ENCODE measurements at regions not wholly inside any gene's neighbourhood (a gene's known extent, or its start where the extent isn't known, plus 50 kb on each side); places are given as distances from the start of the nearest gene placed in this dataset.

DNA sequence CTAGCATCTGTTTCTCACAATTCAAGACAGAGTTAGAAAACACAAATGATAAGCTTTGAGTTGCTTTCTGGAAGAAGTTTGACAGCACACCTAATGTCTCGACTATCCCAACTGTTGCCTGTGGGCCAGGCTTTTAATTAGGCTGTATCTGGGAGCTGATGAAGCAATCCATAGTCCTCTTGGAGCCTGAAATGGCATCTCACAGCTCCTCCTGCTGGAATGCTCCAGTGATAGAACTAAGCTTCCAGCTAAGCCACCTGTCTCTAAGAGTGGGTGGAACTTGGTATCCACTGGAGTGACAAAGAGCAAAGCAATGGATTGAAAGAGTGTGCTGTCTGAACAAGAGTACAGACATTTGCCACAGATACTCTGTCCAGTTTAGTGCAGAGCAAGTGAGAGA lies 605.3 kb upstream of the NR5A2 start:
- Histone ChIP-seq H3K4me3 (ENCODE audit: insufficient read depth, low read depth, low read length) (no peak overlapping the region), H3K9me3 (ENCODE audit: control insufficient read depth, low read length) (no peaks in the 10 kb centered on the region), H3K4me1 (ENCODE audit: control insufficient read depth, insufficient read depth, low read length) (no peaks in the 10 kb centered on the region), H3K27me3 (ENCODE audit: control insufficient read depth, insufficient read depth, low read length, poor library complexity, severe bottlenecking) (no peaks in the 10 kb centered on the region), H3K36me3 (ENCODE audit: control insufficient read depth, insufficient read depth, low read length) (no peaks in the 10 kb centered on the region), H3K27ac (ENCODE audit: insufficient read depth, low read depth, low read length, poor library complexity, severe bottlenecking) (no peak overlapping the region)
- 88 to 92% methylated on average over 1 of the region's 1 CpG for WGBS, 2 experiments

GRCh38 chr1:199447906-199448305 lies 579.6 kb upstream of the NR5A2 start:
- no peak overlapping the region for H3K27ac ChIP-seq (ENCODE audit: insufficient read depth, low read depth, low read length, poor library complexity, severe bottlenecking)
- no peaks in the 10 kb centered on the region for H3K27me3 ChIP-seq (ENCODE audit: control insufficient read depth, insufficient read depth, low read length, poor library complexity, severe bottlenecking)
- no peaks in the 10 kb centered on the region for H3K4me1 ChIP-seq (ENCODE audit: control insufficient read depth, insufficient read depth, low read length)
- H3K4me3 ChIP-seq (ENCODE audit: insufficient read depth, low read depth, low read length), result no peak overlapping the region
- no peaks in the 10 kb centered on the region for H3K9me3 ChIP-seq (ENCODE audit: control insufficient read depth, low read length)
- WGBS, 2 experiments, result 84 to 85% methylated on average over 4 of the region's 4 CpGs
- no peaks in the 10 kb centered on the region for H3K36me3 ChIP-seq (ENCODE audit: control insufficient read depth, insufficient read depth, low read length)

DNA sequence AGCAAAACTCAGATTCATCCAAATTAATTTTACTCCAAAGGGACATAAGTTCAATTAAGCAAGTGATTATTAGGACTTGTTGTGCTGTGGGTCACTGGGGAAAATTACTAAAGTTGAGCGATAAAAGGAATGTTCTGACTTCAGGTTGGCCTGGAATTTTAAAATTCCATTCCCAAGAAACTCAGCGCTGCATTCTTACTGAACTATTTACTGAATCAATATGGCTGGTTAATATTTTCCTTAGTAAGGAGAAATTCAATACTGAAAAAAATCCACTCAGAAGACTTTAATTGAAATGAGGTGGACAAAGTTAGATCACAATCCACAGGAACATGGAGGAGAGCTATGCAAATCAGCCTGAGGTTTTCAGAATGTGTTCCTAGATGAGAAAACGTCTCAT lies 578.9 kb upstream of the NR5A2 start:
- H3K36me3 ChIP-seq (ENCODE audit: control insufficient read depth, insufficient read depth, low read length), result no peaks in the 10 kb centered on the region
- H3K4me1 ChIP-seq (ENCODE audit: control insufficient read depth, insufficient read depth, low read length), result no peaks in the 10 kb centered on the region
- 93 to 100% methylated on average over 2 to 3 of the region's 3 CpGs for WGBS, 2 experiments
- H3K27ac ChIP-seq (ENCODE audit: insufficient read depth, low read depth, low read length, poor library complexity, severe bottlenecking), result no peak overlapping the region
- H3K4me3 ChIP-seq (ENCODE audit: insufficient read depth, low read depth, low read length), result no peak overlapping the region
- H3K9me3 ChIP-seq (ENCODE audit: control insufficient read depth, low read length), result no peaks in the 10 kb centered on the region
- H3K27me3 ChIP-seq (ENCODE audit: control insufficient read depth, insufficient read depth, low read length, poor library complexity, severe bottlenecking), result no peaks in the 10 kb centered on the region

- Histone ChIP-seq H3K9me3 (ENCODE audit: control insufficient read depth, low read length) (no peaks in the 10 kb centered on the region), H3K4me3 (ENCODE audit: insufficient read depth, low read depth, low read length) (no peak overlapping the region), H3K27ac (ENCODE audit: insufficient read depth, low read depth, low read length, poor library complexity, severe bottlenecking) (no peak overlapping the region), H3K27me3 (ENCODE audit: control insufficient read depth, insufficient read depth, low read length, poor library complexity, severe bottlenecking) (no peaks in the 10 kb centered on the region), H3K4me1 (ENCODE audit: control insufficient read depth, insufficient read depth, low read length) (no peaks in the 10 kb centered on the region), H3K36me3 (ENCODE audit: control insufficient read depth, insufficient read depth, low read length) (no peaks in the 10 kb centered on the region)
- 88 to 90% methylated on average over 3 of the region's 3 CpGs for WGBS, 2 experiments
Observed at GRCh38 chr1:199449221-199449620, 578.3 kb upstream of the NR5A2 start.

GRCh38 chr1:199449681-199450080 lies 577.8 kb upstream of the NR5A2 start:
- H3K27me3 ChIP-seq (ENCODE audit: control insufficient read depth, insufficient read depth, low read length, poor library complexity, severe bottlenecking), result no peaks in the 10 kb centered on the region
- H3K4me1 ChIP-seq (ENCODE audit: control insufficient read depth, insufficient read depth, low read length), result no peaks in the 10 kb centered on the region
- no peaks in the 10 kb centered on the region for H3K36me3 ChIP-seq (ENCODE audit: control insufficient read depth, insufficient read depth, low read length)
- H3K27ac ChIP-seq (ENCODE audit: insufficient read depth, low read depth, low read length, poor library complexity, severe bottlenecking), result no peak overlapping the region
- WGBS, 2 experiments, result 72% methylated on average over 2 of the region's 2 CpGs
- no peaks in the 10 kb centered on the region for H3K9me3 ChIP-seq (ENCODE audit: control insufficient read depth, low read length)
- no peak overlapping the region for H3K4me3 ChIP-seq (ENCODE audit: insufficient read depth, low read depth, low read length)

- H3K27me3 ChIP-seq (ENCODE audit: control insufficient read depth, insufficient read depth, low read length, poor library complexity, severe bottlenecking), result no peaks in the 10 kb centered on the region
Observed at GRCh38 chr1:199452627-199453026, 574.9 kb upstream of the NR5A2 start.

DNA sequence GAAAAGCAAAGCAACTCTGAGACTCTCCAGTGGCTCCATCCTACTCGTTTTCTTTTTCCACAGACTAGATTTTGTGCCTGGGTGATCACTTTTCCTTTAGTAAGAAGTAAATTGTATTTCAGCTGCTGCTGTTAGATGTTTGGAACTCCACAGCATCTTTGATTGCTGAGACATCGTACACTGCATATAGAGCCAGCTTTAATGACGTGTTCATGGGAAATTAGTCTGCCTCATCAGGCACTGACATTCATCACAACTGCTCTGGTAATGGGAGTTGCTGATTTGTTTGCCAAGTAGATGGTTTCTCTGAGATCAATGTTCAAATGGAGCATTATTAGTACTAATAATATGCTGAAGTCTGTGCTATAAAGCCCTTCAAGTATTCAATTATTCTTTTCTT lies 573.8 kb upstream of the NR5A2 start:
- 84 to 95% methylated on average over 3 of the region's 3 CpGs for WGBS, 2 experiments
- Histone ChIP-seq H3K27me3 (ENCODE audit: control insufficient read depth, insufficient read depth, low read length, poor library complexity, severe bottlenecking) (no peaks in the 10 kb centered on the region), H3K9me3 (ENCODE audit: control insufficient read depth, low read length) (no peaks in the 10 kb centered on the region), H3K36me3 (ENCODE audit: control insufficient read depth, insufficient read depth, low read length) (no peaks in the 10 kb centered on the region), H3K4me1 (ENCODE audit: control insufficient read depth, insufficient read depth, low read length) (no peaks in the 10 kb centered on the region), H3K4me3 (ENCODE audit: insufficient read depth, low read depth, low read length) (no peak overlapping the region), H3K27ac (ENCODE audit: insufficient read depth, low read depth, low read length, poor library complexity, severe bottlenecking) (no peak overlapping the region)

More at GRCh38 chr1:199452627-199453026, 574.9 kb upstream of the NR5A2 start:
- Histone ChIP-seq H3K27ac (ENCODE audit: insufficient read depth, low read depth, low read length, poor library complexity, severe bottlenecking) (no peak overlapping the region), H3K4me1 (ENCODE audit: control insufficient read depth, insufficient read depth, low read length) (no peaks in the 10 kb centered on the region), H3K36me3 (ENCODE audit: control insufficient read depth, insufficient read depth, low read length) (no peaks in the 10 kb centered on the region), H3K9me3 (ENCODE audit: control insufficient read depth, low read length) (no peaks in the 10 kb centered on the region), H3K4me3 (ENCODE audit: insufficient read depth, low read depth, low read length) (no peak overlapping the region)
- 59 to 67% methylated on average over 1 to 2 of the region's 2 CpGs for WGBS, 2 experiments

DNA sequence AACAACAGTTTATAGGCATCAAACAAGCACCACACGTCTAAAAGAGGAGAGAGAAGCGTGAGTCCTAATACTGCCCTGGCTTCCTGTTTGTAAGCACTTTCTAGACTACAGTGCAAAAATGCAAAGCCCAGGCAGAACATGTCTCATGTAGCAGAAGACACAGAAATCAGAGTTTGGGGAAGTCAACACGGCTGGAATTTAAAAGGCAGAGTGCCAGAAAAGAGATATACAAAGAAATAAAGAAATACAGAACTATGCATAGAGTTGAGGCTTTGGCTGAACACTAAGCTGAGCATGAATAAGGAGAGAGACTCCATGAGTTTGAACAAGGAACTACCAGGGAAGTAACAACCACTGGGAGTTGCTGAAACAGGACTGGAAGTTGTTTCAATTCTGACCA lies 566.6 kb upstream of the NR5A2 start:
- no peak overlapping the region for H3K4me3 ChIP-seq (ENCODE audit: insufficient read depth, low read depth, low read length)
- no peaks in the 10 kb centered on the region for H3K27me3 ChIP-seq (ENCODE audit: control insufficient read depth, insufficient read depth, low read length, poor library complexity, severe bottlenecking)
- no peak overlapping the region for H3K27ac ChIP-seq (ENCODE audit: insufficient read depth, low read depth, low read length, poor library complexity, severe bottlenecking)
- H3K36me3 ChIP-seq (ENCODE audit: control insufficient read depth, insufficient read depth, low read length), result no peaks in the 10 kb centered on the region
- WGBS, 2 experiments, result 84 to 93% methylated on average over 3 of the region's 3 CpGs
- H3K9me3 ChIP-seq (ENCODE audit: control insufficient read depth, low read length), result no peaks in the 10 kb centered on the region
- H3K4me1 ChIP-seq (ENCODE audit: control insufficient read depth, insufficient read depth, low read length), result no peaks in the 10 kb centered on the region

DNA sequence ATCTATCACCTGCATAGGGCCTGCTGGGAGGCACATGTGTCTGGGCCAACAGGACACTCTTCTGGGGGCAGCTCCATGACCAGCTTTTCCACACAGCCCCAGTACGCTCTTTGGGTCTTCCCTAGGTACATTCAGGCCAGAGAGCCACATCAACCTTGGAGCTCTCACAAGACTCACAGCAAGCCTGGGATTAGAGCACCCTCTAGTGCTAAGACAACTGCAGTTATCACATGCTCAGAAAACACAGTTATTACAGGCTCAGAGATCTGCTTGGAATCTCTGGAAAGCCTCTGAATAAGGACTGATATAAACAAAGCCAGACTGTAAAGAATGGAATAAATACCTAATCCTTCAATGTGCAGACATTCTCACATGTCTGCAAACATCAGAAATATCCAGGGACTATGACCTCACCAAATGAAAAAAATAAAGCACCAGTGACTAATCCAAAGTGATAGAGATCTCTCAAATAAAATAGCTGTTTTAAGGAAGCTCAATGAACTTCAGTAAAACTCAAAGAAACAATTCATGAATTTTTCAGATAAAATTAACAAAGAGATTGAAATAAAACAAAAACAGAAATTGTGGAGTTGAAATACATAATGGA lies 563.9 kb upstream of the NR5A2 start:
- H3K4me1 ChIP-seq (ENCODE audit: control insufficient read depth, insufficient read depth, low read length), result no peaks in the 10 kb centered on the region
- WGBS, 2 experiments, result 91 to 94% methylated on average over 1 of the region's 1 CpG

DNA sequence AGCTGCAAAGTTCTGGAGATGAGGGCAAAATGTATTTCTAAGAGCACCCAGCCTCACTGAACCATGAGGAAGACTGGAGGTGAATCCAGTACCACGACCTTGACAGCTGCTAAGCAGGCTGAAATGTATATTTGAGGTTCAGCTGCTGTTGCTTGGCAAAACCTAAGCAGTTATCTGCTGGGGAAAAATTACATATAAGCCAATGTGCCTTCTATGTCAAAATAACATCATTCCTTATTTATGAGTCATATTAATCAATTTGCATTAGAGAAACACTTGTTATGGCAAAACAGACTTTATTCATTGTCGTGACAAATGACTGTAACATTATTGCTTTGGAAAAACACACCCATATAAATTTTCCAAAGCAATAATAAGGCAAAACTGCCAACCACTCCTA lies 560.5 kb upstream of the NR5A2 start:
- H3K4me1 ChIP-seq (ENCODE audit: control insufficient read depth, insufficient read depth, low read length), result no peaks in the 10 kb centered on the region
- WGBS, 2 experiments, result 75 to 84% methylated on average over 2 of the region's 2 CpGs
- no peak overlapping the region for H3K27ac ChIP-seq (ENCODE audit: insufficient read depth, low read depth, low read length, poor library complexity, severe bottlenecking)
- H3K9me3 ChIP-seq (ENCODE audit: control insufficient read depth, low read length), result no peaks in the 10 kb centered on the region
- H3K27me3 ChIP-seq (ENCODE audit: control insufficient read depth, insufficient read depth, low read length, poor library complexity, severe bottlenecking), result no peaks in the 10 kb centered on the region
- H3K36me3 ChIP-seq (ENCODE audit: control insufficient read depth, insufficient read depth, low read length), result no peaks in the 10 kb centered on the region
- H3K4me3 ChIP-seq (ENCODE audit: insufficient read depth, low read depth, low read length), result no peak overlapping the region

More for the DNA sequence above, 563.9 kb upstream of the NR5A2 start:
- Histone ChIP-seq H3K27me3 (ENCODE audit: control insufficient read depth, insufficient read depth, low read length, poor library complexity, severe bottlenecking) (no peaks in the 10 kb centered on the region), H3K9me3 (ENCODE audit: control insufficient read depth, low read length) (no peaks in the 10 kb centered on the region), H3K27ac (ENCODE audit: insufficient read depth, low read depth, low read length, poor library complexity, severe bottlenecking) (no peak overlapping the region), H3K36me3 (ENCODE audit: control insufficient read depth, insufficient read depth, low read length) (no peaks in the 10 kb centered on the region), H3K4me3 (ENCODE audit: insufficient read depth, low read depth, low read length) (no peak overlapping the region)

- H3K4me1 ChIP-seq (ENCODE audit: control insufficient read depth, insufficient read depth, low read length), result no peaks in the 10 kb centered on the region
- H3K36me3 ChIP-seq (ENCODE audit: control insufficient read depth, insufficient read depth, low read length), result no peaks in the 10 kb centered on the region
- no peaks in the 10 kb centered on the region for H3K27me3 ChIP-seq (ENCODE audit: control insufficient read depth, insufficient read depth, low read length, poor library complexity, severe bottlenecking)
- no peak overlapping the region for H3K4me3 ChIP-seq (ENCODE audit: insufficient read depth, low read depth, low read length)
- no peak overlapping the region for H3K27ac ChIP-seq (ENCODE audit: insufficient read depth, low read depth, low read length, poor library complexity, severe bottlenecking)
- WGBS, 2 experiments, result 82% methylated on average over 2 of the region's 2 CpGs; no CpG with 5 or more reads in 1 of the 2 experiments
- H3K9me3 ChIP-seq (ENCODE audit: control insufficient read depth, low read length), result no peaks in the 10 kb centered on the region
Observed at GRCh38 chr1:199472018-199472417, 555.5 kb upstream of the NR5A2 start.

All from ectodermal cell (in vitro differentiated cells).